Stimulated activated CD4-positive, alpha-beta T cell treated with anti-CD3 and anti-CD28 coated beads, Interleukin-12 subunit alpha, Interleukin-12 subunit beta, amount 100 ng/mL, for 48 hours (primary cell): ENCODE measurements at regions not wholly inside any gene's neighbourhood (a gene's known extent, or its start where the extent isn't known, plus 50 kb on each side); places are given as distances from the start of the nearest gene placed in this dataset.
"Not testable (repeated sequence)": the region's sequence is repeated elsewhere in the genome, so short reads cannot be mapped to it uniquely, and the experiment has no call there.

ENCODE experiments used
- DNase-seq, 3 donors: peaks; one replicate each; pipeline ENCODE4 v3.0.0-alpha.2; 2020; ENCODE audit warnings: low read depth in 2 of 3, low spot score in 1 of 3

DNA sequence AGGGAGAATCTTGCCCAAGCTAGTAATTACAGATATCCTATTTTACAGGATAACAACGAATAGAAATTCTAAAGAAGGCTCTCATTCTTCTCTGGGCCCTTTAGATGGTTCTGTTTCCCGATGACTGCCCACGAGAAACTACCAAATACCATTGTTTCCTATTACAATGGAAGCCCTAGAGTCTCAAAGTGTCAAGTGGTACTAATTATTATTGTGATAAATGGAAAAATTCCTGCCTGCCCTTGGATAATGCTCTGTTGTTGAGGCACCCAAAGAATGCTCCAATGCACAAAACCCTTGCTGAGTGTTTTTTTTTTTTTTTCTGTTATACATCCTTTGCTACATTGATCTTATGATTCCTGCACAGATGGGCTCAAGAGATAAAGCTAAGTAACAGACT is 504.5 kb downstream of the XPNPEP1 start:
- no peak for DNase-seq

DNA sequence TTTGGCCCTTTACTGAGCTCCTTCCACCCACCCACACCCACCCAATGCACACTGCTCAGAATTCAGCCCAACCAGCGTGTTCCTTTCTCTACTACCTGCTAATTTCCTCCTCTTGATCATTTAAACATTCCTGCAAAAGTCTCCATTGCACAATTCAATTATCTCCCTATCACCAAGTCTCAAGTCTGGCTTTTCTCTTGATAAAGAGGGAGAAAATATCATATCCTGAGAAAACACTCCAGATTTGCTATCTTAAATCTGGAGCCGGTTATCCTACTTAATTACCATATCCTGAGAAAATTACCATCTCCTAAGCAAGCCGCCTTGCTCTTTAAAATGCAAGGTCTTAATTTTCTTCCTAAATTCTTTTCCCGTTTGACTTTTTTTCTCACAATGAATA is 505.5 kb downstream of the XPNPEP1 start:
- no peak for DNase-seq

DNA sequence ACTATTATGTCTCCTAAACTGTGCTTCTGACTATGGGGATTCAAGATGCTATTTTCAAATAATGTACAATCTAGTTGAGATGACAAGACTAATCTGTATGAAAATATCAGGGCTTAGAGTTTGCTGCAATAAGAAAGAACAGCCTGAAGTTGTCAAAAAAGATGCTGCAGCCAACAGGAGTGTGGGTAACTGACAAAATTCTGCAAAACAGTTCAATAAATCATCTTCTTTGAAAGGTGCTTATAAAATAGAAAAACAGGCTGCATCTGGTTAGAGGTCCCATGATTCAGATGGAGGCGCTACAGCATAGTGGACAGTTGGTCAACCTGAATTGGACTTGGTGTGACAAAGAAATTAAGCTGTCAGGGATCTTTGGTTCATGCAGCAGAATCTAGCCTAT is 511.0 kb downstream of the XPNPEP1 start:
- DNase-seq: no peak

DNA sequence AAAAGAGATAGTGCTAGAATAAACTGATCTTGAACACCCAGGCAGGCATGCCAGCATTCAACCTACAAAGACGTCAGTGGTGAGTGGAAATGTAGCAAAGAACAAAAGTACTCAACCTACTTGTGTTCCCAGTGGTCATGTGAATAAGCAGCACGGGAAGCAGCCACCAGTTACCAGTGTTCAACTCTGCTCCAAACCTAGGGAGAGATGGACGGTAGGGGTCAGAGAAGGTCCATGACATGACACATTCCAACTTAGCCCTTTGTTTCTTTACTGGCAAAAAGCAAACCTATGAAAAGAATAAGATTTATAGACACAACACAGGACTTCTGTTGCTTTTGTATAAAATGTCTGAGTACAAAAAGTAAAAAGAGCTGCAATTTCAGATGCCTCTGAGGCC is 511.4 kb downstream of the XPNPEP1 start:
- no peak for DNase-seq

DNA sequence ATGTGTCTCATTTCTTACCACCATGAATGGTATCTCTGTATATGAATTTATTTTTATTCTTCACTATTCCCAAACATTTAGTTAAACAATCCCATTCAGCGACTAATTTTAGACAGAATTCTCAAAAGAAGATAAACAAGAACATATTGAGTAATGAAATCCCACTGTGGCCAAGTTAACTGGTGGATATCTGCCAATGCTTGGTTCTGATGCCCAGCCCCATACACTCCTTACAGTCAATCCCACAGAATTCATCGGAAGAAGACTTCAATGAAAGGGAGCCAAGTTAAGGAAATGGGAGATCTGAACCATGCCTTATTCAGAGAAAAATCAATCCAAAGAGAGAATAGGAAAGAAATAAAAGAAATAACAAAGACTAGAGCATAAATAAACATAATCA is 518.0 kb downstream of the XPNPEP1 start:
- DNase-seq: no peak

DNA sequence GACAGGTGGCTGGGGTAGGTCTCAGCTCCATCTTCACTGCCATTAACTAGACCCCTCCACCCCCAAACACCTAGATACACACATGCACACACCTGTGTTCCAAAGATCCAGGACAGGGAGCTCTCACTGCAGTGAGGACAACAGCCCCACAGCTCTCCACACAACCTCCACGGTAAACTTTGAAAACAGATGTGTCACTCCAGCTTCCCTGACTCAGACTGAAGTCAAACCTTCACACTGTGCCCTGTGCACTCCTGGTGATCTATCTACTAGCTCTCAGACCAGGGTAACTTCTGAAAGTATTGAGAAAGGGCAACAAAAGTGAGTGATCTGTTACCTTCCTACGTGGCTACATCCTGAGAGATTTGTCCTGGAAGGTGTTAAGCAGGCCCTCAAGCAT is 519.8 kb downstream of the XPNPEP1 start:
- no peak for DNase-seq

DNA sequence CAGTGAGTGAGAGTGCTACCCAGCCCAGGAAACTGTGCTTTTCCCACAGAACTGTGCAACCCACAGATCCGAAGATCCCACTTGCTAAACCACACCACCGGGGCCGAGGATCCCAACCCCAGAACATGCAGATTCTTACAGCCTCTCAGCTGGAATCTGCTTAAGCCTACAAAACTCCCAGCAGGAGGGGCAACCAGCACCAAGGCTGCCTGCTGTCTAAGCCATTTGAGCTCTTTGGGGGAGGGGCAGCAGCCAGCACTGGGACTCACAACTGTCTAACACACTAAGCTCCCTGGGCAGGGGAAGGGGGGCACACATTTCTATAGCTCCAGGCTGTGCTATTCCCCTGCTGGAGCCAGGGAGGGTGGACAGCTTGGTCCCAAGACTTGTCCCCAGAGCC is 529.9 kb downstream of the XPNPEP1 start:
- DNase-seq: no peak

DNA sequence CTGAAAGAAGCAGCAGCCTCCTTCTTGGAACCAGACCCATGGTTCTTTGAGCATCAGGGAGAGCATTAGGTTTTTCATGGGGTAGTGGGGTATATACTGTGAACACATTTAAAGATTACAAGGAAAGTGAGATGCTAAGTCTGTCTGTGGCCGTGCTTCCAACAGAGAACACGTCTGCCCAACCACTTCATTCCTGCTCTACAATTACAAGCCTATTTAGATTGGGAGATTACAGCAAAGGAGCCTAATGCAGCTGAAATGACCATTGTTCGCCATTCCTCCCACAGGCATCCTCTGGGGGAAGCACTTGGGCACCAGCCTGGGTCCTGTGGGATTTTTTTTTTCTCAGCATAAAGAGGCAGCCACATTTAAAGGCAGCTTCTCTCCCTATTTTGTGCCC is 536.4 kb downstream of the XPNPEP1 start:
- DNase-seq: no peak

DNA sequence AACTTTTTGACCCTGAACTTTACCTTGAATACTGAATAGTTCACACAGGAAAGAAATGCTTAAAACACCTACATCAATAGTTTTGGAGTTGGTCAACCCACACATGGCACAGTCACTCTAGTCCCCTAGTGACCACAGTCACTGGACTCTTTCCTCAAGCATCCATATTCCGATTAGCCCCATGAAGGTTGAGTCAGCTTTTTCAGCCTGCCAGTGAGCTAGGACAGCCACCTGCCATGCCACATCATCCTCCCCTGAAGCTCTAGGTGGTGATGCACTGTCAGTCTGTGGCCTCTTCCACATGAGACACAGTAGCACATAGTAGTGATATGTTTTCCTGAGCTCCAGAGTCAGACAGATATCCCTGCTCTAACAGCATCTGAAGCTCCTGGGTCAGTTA is 537.2 kb downstream of the XPNPEP1 start:
- DNase-seq: no peak

DNA sequence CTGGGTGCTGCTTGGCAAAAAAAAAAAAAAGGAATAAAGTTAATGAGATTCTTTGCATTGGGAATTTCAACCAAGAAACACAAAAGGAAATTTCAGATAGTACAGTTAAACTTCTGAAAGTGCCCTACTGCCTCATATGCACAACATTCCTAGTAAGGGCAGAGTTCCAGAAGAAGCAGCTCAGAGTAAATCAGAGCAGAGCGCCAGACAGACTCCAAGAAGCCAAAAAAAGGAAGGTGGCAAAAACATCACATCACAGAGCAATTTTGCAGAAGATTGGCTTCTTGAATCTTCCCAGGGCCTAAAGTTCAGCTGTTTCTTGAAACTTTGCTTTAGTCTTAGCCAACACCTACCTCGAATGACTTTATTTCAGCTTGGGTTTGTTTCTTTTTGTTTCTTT is 544.1 kb downstream of the XPNPEP1 start:
- no peak for DNase-seq

DNA sequence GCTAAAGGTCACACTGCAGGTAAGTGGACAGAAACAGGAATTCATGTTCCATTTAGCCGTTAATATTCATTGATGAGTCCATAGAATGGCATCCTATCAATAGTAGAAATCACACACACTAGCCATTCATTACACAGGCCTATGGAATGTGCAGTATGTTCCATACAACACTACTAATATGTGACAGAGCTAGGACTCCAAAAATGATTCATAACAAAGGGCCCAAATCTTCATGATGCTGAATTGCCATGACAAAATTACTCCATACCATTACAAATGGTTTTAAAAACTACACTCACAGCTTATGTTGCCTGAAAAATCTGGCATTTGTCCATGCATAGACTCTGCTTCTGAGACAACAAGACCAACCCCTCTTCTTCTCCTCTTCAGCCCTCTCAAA is 549.1 kb downstream of the XPNPEP1 start:
- DNase-seq: no peak

DNA sequence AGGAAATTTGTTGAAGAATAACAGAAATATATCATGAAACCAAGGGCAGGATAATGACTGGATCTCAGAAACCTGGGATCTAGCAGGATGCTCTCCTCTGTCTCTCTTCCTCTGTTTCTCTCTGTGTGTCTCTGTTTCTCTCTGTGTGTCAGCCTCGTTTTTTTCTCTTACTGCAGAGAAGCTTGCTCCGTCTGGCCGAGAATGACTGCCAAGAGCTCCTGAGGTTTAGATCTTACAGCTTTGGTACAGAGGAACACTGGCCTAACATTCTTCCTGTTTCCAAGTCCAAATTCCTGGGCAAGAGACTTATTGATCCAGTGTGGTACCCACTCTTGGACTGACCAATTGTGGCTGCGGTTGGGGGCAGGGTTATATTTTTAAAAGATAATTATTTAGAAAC is 564.0 kb downstream of the XPNPEP1 start:
- DNase-seq: no peak

DNA sequence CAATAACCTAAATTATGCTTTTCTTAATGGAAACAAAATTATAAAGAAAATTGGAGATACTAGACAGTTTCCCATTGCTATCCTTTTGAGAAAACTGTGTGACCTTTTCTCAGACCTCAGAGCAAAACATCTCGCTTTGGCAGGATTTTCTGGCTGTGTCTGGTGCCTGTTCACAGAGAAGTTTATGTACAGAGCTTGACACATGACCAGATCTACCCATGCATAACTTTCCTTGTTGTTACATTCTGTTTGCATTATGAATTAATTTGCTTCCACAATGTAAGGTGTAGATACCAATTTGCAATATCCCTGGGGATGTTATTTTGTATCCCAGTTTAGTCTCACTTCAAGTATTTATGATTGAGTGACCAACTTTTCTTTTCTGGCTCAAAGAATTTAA is 565.0 kb downstream of the XPNPEP1 start:
- no peak for DNase-seq

DNA sequence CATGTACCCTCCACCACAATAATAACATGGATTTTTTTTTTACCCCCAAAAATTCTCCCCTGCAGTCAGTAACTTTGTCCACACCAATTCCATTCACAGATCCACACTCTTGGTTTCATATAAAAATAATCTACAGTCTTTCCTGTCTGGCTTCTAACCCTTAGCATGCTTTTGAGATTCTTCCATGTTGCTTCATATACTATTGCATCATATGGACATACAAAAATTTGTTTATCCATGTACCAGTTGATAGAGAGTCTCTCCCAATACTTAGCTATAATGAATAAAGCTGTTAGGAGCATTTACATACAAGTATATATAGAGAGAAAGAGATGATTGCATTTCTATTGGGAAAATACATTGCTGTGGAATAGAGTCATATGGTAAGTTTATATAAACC is 575.0 kb downstream of the XPNPEP1 start:
- DNase-seq: no peak

DNA sequence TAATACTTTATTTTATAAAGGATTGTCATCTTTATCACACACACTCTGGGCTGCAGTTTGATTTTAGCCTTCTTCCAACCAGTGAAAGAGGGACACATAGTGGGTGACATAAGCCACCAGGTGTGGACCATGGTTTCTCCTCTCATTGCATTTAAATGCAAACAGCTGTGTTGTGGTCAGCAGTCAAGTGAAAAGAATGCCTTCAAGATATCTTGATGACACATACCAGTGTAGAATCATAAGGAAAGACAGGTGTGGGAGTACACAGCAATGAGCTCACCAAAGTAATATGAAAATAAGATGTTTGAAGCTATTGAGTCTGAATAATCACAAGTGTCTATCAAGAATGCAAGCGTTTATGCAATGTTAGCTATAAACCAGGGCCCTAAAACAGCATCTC is 580.0 kb downstream of the XPNPEP1 start:
- DNase-seq: no peak

DNA sequence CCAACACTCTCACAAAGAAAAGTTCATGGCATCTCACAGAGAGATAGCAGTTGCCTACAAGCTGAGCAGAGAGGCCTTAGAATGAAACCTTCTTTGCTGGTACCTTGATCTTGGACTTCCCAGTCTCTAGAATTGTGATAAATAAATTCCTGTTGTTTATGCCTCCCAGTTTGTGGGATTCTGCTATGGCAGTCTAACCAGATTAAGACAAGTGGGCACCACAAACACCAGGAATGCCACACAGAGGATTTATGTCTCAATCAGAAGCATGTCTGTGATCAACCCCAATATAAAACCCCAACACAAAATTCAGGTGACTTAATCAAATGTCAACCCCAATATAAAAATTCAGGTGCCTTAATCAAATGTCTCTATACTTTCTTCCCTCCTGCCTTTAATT is 581.3 kb downstream of the XPNPEP1 start:
- no peak for DNase-seq

DNA sequence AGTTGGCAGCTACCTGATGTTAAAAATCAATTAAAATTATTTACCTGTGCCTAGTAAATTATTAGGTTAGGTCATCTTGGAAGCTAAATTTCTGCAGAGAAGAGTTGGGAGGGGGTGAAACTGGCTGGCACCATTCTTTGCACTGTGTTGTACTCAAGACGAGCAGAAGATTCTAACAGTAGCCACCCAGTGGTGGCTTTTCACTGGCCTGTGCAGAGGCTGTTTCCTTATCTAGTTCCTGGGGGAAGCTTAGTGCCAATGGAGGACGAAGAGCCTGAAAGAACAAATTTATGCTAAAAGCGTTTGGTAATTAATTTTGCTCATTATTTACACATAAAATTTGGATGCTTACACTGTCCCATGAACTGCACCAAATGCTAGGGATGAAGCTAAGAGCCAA is 595.3 kb downstream of the XPNPEP1 start:
- no peak for DNase-seq

DNA sequence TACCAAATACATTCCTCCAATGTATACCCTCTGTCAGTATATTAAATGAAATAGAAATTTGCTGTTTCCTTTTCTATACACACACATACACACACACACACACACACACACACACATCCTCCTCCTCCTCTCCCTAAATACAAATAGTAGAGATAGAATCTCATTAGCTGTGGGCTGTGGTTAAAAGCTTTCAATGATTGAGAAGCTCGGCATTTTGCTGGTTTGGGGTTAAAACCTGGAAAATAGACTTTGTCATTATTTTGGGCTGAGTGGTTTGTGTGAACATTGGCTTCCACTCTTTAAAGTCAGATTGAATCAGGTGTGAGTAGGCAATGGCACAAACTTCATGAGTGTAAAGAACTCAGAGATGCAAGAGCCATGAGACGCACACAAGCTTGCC is 596.0 kb downstream of the XPNPEP1 start:
- no peak for DNase-seq

DNA sequence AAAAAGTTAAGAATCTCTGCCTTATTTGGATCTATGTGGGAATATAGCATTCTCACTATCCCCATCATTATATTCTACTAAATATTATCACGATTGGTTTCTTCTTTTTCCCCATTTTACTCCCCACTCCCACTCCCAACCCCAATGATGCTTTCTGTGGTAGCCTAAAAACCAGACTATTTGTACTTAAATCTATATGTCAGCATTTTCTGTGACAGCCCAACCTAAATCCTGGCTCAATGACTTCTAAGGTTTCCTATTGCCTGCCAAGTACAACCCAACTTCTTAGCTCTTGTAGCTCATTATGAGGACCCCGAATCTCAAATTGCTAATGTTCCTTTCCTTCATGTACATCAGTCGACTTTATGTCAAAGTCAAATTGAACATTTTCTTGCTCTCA is 598.6 kb downstream of the XPNPEP1 start:
- no peak for DNase-seq

DNA sequence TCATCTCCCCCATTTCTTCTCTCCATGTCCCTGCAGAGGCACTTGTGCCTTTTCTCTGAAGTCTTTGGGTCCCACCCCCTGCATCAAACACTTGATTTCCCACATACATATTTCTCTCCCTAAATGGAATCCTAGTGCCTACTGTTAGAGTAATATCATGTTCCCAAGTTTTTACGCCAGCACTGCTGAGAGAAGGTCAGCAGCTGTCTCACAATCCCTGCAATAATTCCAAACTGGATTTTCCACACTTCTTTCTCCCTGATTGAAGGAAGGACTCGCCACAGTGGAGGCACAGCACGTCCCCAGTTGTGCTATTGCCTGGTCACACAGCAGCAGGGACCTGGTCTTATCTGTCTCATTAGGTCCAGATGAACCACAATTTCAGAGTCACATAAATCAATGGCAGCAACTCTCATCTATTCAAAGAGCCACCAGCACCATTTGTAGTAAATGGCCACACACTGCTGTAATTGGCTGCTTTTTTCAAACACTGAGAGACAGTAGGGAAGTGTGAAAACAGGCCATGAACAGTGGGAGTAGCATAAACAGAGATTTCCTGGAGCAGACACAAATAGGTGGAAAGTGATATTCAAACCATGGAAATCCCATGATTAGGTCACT is 605.5 kb downstream of the XPNPEP1 start:
- DNase-seq: no peak

DNA sequence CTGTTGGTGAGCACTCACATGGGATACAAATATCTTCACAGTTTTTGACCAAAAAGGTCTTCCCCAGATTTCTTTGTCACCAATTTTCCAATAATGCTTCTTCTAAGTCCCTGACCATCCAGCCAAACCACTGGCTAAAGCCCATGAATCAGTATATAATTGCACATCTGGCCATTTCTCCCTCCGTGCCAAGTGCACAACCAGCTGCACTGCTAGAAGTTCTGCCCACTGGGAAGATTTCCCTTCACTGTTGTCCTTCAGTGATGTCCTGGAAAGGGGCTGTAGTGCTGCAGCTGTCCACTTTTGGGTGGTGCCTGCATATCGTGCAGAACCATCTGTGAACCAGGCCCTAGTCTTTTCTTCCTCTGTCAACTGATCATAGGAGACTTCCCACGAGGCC is 609.3 kb downstream of the XPNPEP1 start:
- DNase-seq: not testable (repeated sequence)

DNA sequence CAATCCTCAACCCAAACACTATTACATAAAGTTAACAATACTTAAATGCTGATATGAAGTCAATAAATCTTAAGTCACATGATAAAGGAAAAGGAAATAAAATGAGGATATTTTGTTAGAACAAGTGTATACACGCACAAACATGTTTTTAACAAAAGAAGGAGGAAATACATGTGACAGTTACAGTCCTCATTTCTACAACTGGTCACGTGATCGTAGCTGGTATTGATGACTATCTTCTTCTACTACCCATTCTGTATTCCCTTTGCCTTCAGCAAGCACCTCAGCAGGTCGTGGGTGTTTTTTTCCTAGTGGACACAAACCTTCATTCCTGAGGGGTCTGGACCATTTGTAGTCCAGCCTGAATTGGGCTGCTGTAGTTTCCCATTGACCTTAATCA is 610.8 kb downstream of the XPNPEP1 start:
- not testable (repeated sequence) for DNase-seq

DNA sequence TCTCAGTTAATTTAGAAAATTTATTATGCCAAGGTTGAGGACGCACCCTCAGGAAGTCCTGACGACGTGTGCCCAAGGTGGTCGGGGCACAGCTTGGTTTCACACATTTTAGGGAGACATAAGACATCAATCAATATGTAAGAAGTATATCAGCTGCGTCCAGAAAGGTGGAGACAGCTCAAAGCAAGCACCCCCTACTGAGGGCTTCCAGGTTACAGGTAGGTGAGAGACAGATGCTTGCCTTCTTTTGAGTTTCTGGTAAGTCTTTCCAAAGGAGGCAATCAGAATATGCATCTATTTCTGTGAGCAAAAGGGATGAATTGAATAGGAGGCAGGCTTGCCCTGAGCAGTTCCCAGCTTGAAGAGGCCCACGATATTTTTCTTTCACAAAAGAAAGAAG is 614.3 kb downstream of the XPNPEP1 start:
- DNase-seq: no peak

DNA sequence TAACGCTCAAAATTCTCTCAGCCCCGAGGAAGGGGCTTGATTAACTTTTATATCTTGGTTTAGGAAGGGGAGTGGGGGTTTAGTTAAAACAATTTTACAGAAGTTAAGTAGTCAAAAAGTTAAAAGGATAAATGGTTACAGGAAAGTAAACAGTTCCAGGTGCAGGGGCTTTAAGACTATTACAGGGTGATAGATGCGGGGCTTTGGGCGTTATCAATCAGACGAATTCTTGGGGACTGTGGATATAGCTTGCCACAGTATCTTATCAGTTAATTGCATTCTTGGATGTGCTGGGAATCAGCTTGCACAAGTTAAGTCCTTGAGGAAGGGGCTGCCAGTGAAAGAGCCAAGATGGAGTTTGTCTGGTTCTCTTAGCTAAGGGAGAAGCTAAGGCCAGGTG is 616.2 kb downstream of the XPNPEP1 start:
- not testable (repeated sequence) for DNase-seq
